Calu3 (cell line): ENCODE measurements at regions not wholly inside any gene's neighbourhood (a gene's known extent, or its start where the extent isn't known, plus 50 kb on each side); places are given as distances from the start of the nearest gene placed in this dataset.
"Not testable (repeated sequence)": the region's sequence is repeated elsewhere in the genome, so short reads cannot be mapped to it uniquely, and the experiment has no call there.

Experiments
- BruUV-seq: library from RNA; stranded (reverse); fragments of 400-500 nt; replicated peaks from 2 replicates; lab custom pipeline; 2021; lab: Mats Ljungman, UMichigan
- CTCF ChIA-PET: fragments of 300-600 bp; sonication (Branson Sonifier 250); formaldehyde crosslinking; loops from one replicate; lab custom pipeline; 2022; ENCODE audit warnings: antibody characterized with exemption; lab: Charles Lee
- DNase-seq: peaks from one replicate; pipeline ENCODE4 v3.0.0; 2022
- H3K27ac Mint-ChIP-seq: one replicate; pipeline ENCODE4 v1.8.0; 2022; ENCODE audit warnings: mixed read lengths; ENCODE audit not compliant: unreplicated experiment
- H3K27me3 Mint-ChIP-seq: one replicate; pipeline ENCODE4 v1.8.0; 2022; ENCODE audit warnings: mixed read lengths; ENCODE audit not compliant: unreplicated experiment
- H3K36me3 Mint-ChIP-seq: one replicate; pipeline ENCODE4 v1.8.0; 2022; ENCODE audit warnings: mild to moderate bottlenecking, moderate library complexity, mixed read lengths; ENCODE audit not compliant: insufficient read depth, unreplicated experiment
- H3K4me1 Mint-ChIP-seq: one replicate; pipeline ENCODE4 v1.8.0; 2022; ENCODE audit warnings: mild to moderate bottlenecking, low read depth, mixed read lengths; ENCODE audit not compliant: unreplicated experiment
- H3K4me3 Mint-ChIP-seq: one replicate; pipeline ENCODE4 v1.8.0; 2022; ENCODE audit warnings: mild to moderate bottlenecking, low read depth, moderate library complexity, mixed read lengths; ENCODE audit not compliant: unreplicated experiment
- H3K9me3 Mint-ChIP-seq: one replicate; pipeline ENCODE4 v1.8.0; 2022; ENCODE audit warnings: low read depth, mixed read lengths; ENCODE audit not compliant: unreplicated experiment
- CTCF ChIP-seq: fragments of 200-600 bp; IDR thresholded peaks from one replicate; pipeline ENCODE4 v1.8.0; 2022; ENCODE audit warnings: antibody characterized with exemption; ENCODE audit not compliant: unreplicated experiment
- intact Hi-C: fragments of 100-400 bp; cut with micrococcal nuclease; formaldehyde crosslinking; loops from one replicate; pipeline ENCODE4 v1.10.0; 2022; ENCODE audit not compliant: unreplicated experiment

GRCh38 chr2:41321351-41321750 lies 726.5 kb upstream of the PKDCC start:
- Mint-ChIP-seq H3K9me3 (no peaks in the 10 kb centered on the region), H3K27ac (no peak overlapping the region), H3K27me3 (no peaks in the 10 kb centered on the region), H3K4me1 (no peaks in the 10 kb centered on the region), H3K4me3 (no peak overlapping the region), H3K36me3 (no peaks in the 10 kb centered on the region)
- no peak for TF ChIP-seq CTCF
- CTCF ChIA-PET: no interaction called here
- no TSS peak for BruUV-seq
- no peak for DNase-seq
- intact Hi-C loops: no loop called here

- no TSS peak for BruUV-seq
- TF ChIP-seq CTCF: no peak
- Mint-ChIP-seq H3K27ac (no peak overlapping the region), H3K27me3 (no peaks in the 10 kb centered on the region), H3K4me1 (no peaks in the 10 kb centered on the region), H3K9me3 (no peaks in the 10 kb centered on the region), H3K4me3 (no peak overlapping the region), H3K36me3 (no peaks in the 10 kb centered on the region)
- CTCF ChIA-PET: no interaction called here
- intact Hi-C loops: no loop called here
- DNase-seq: no peak
Observed at GRCh38 chr2:41326851-41327250, 721.0 kb upstream of the PKDCC start.

- no peaks in the 10 kb centered on the region for H3K4me1 Mint-ChIP-seq
- CTCF ChIA-PET: no interaction called here
- no peak for DNase-seq
- H3K27ac Mint-ChIP-seq: no peak overlapping the region
- H3K36me3 Mint-ChIP-seq: no peaks in the 10 kb centered on the region
- TF ChIP-seq CTCF: no peak
- intact Hi-C loops: no loop called here
- H3K4me3 Mint-ChIP-seq: no peak overlapping the region
- no peaks in the 10 kb centered on the region for H3K27me3 Mint-ChIP-seq
- peaks cover 3% of the 10 kb centered on the region for H3K9me3 Mint-ChIP-seq
- BruUV-seq: no TSS peak
Observed at GRCh38 chr2:41329040-41329439, 718.8 kb upstream of the PKDCC start.

- BruUV-seq: no TSS peak
- no peak overlapping the region for H3K27ac Mint-ChIP-seq
- peaks cover 5% of the 10 kb centered on the region for H3K9me3 Mint-ChIP-seq
- H3K36me3 Mint-ChIP-seq: no peaks in the 10 kb centered on the region
- CTCF ChIA-PET: no interaction called here
- no peak for TF ChIP-seq CTCF
- DNase-seq: no peak
- no peak overlapping the region for H3K4me3 Mint-ChIP-seq
- intact Hi-C loops: no loop called here
- no peaks in the 10 kb centered on the region for H3K4me1 Mint-ChIP-seq
- no peaks in the 10 kb centered on the region for H3K27me3 Mint-ChIP-seq
Observed at GRCh38 chr2:41334159-41334558, 713.7 kb upstream of the PKDCC start.

GRCh38 chr2:41335573-41335972 lies 712.2 kb upstream of the PKDCC start:
- H3K4me3 Mint-ChIP-seq, BruUV-seq, CTCF ChIA-PET: not testable (repeated sequence)

More at GRCh38 chr2:41335573-41335972, 712.2 kb upstream of the PKDCC start:
- H3K27ac Mint-ChIP-seq, DNase-seq, H3K4me1 Mint-ChIP-seq, H3K27me3 Mint-ChIP-seq, H3K9me3 Mint-ChIP-seq, H3K36me3 Mint-ChIP-seq, intact Hi-C loops: not testable (repeated sequence)
